ENCODE measurements at regions not wholly inside any gene's neighbourhood (a gene's known extent, or its start where the extent isn't known, plus 50 kb on each side); places are given as distances from the start of the nearest gene placed in this dataset.
"Not testable (repeated sequence)": the region's sequence is repeated elsewhere in the genome, so short reads cannot be mapped to it uniquely, and the experiment has no call there.

GRCh38 chr21:25457411-25457810, 149.9 kb downstream of the MRPL39 start:
- peaks cover 0 to 5% (median 0%) of the 10 kb centered on the region in 11 experiments; a peak in 2 of 22 replicates for H3K9me3 ChIP-seq (replicated peaks in 1 of 11)
- peak overlapping the region; percentile 46 to 85 (median 74); a peak in 21 of 22 replicates for H3K27ac ChIP-seq
- H3K36me3 ChIP-seq: no peaks in the 10 kb centered on the region
- H3K27me3 ChIP-seq: no peaks in the 10 kb centered on the region
- H3K9ac ChIP-seq: peak overlapping the region in 2 of 11 experiments; percentile 10 to 51; a peak in 2 of 22 replicates
- no peak overlapping the region for H3K4me3 ChIP-seq
- 0 out of 22 replicates have a peak, but pooled peaks of 1 of the 11 experiments have one; percentile 14 for TF ChIP-seq Cebpa-rat (IDR thresholded peaks at IDR 0.05)
- peaks cover 7 to 42% (median 21%) of the 10 kb centered on the region in 10 experiments for H3K4me1 ChIP-seq
- H3K4me2 ChIP-seq: peak overlapping the region in 9 of 11 experiments; percentile 3 to 72 (median 52); a peak in 12 of 22 replicates
- no peaks in the 10 kb centered on the region for H4K20me1 ChIP-seq

GRCh38 chr21:25456672-25457071, 150.6 kb downstream of the MRPL39 start:
- H3K4me1 ChIP-seq: peaks cover 7 to 42% (median 21%) of the 10 kb centered on the region in 10 experiments
- no peak overlapping the region for H3K4me3 ChIP-seq
- H3K9me3 ChIP-seq (replicated peaks in 1 of 11): peaks cover 0 to 5% (median 0%) of the 10 kb centered on the region in 11 experiments; a peak in 2 of 22 replicates
- H4K20me1 ChIP-seq: no peaks in the 10 kb centered on the region
- H3K27me3 ChIP-seq: no peaks in the 10 kb centered on the region
- H3K36me3 ChIP-seq: no peaks in the 10 kb centered on the region
- peak overlapping the region in 3 of 11 experiments; percentile 10 to 51 (median 41); a peak in 3 of 22 replicates for H3K9ac ChIP-seq
- no peak for TF ChIP-seq Cebpa-rat (IDR thresholded peaks at IDR 0.05)
- peak overlapping the region; percentile 3 to 72 (median 41); a peak in 16 of 22 replicates for H3K4me2 ChIP-seq
- H3K27ac ChIP-seq: peak overlapping the region in 10 of 11 experiments; percentile 41 to 85 (median 74); a peak in 17 of 22 replicates

GRCh38 chr21:25453524-25453923, 153.8 kb downstream of the MRPL39 start:
- no peaks in the 10 kb centered on the region for H3K27me3 ChIP-seq
- TF ChIP-seq Cebpa-rat (IDR thresholded peaks at IDR 0.05): no peak
- H3K9me3 ChIP-seq (replicated peaks in 1 of 11): peaks cover 10 to 18% (median 14%) of the 10 kb centered on the region in 11 experiments; a peak in 20 of 22 replicates
- peaks cover 7 to 25% (median 20%) of the 10 kb centered on the region in 10 experiments for H3K4me1 ChIP-seq
- no peaks in the 10 kb centered on the region for H4K20me1 ChIP-seq
- no peak overlapping the region for H3K4me2 ChIP-seq
- no peaks in the 10 kb centered on the region for H3K36me3 ChIP-seq
- H3K4me3 ChIP-seq: no peak overlapping the region
- H3K27ac ChIP-seq: no peak overlapping the region
- no peak overlapping the region for H3K9ac ChIP-seq

- no peaks in the 10 kb centered on the region for H4K20me1 ChIP-seq
- no peak overlapping the region for H3K4me3 ChIP-seq
- no peaks in the 10 kb centered on the region for H3K4me1 ChIP-seq
- peaks cover 10 to 23% (median 14%) of the 10 kb centered on the region in 11 experiments; a peak in 20 of 22 replicates for H3K9me3 ChIP-seq (replicated peaks in 1 of 11)
- no peak for TF ChIP-seq Cebpa-rat (IDR thresholded peaks at IDR 0.05)
- no peak overlapping the region for H3K4me2 ChIP-seq
- no peak overlapping the region for H3K27ac ChIP-seq
- H3K9ac ChIP-seq: no peak overlapping the region
- H3K27me3 ChIP-seq: no peaks in the 10 kb centered on the region
- no peaks in the 10 kb centered on the region for H3K36me3 ChIP-seq
These were observed 157.3 kb downstream of the MRPL39 start for GRCh38 chr21:25449950-25450349.

- H3K4me1 ChIP-seq: no peaks in the 10 kb centered on the region
- no peak overlapping the region for H3K27ac ChIP-seq
- peaks cover 0 to 35% (median 8%) of the 10 kb centered on the region in 11 experiments; a peak in 11 of 22 replicates for H3K9me3 ChIP-seq (replicated peaks in 1 of 11)
- no peaks in the 10 kb centered on the region for H3K27me3 ChIP-seq
- H4K20me1 ChIP-seq: no peaks in the 10 kb centered on the region
- TF ChIP-seq Cebpa-rat (IDR thresholded peaks at IDR 0.05): no peak
- no peak overlapping the region for H3K4me2 ChIP-seq
- no peak overlapping the region for H3K9ac ChIP-seq
- no peak overlapping the region for H3K4me3 ChIP-seq
- H3K36me3 ChIP-seq: no peaks in the 10 kb centered on the region
These were observed 165.4 kb downstream of the MRPL39 start for GRCh38 chr21:25441835-25442234.

- not testable (repeated sequence) for H3K27me3 ChIP-seq, H4K20me1 ChIP-seq, H3K4me3 ChIP-seq, H3K36me3 ChIP-seq, H3K27ac ChIP-seq, H3K4me2 ChIP-seq, H3K9ac ChIP-seq, H3K4me1 ChIP-seq
- peaks cover 0 to 18% (median 6%) of the 10 kb centered on the region in 11 experiments; a peak in 10 of 22 replicates for H3K9me3 ChIP-seq (replicated peaks in 1 of 11)
These were observed 169.8 kb downstream of the MRPL39 start for GRCh38 chr21:25437465-25437864.

- Histone ChIP-seq H4K20me1 (no peaks in the 10 kb centered on the region), H3K9ac (no peak overlapping the region), H3K36me3 (no peaks in the 10 kb centered on the region), H3K4me3 (no peak overlapping the region), H3K4me2 (no peak overlapping the region), H3K27ac (no peak overlapping the region), H3K4me1 (peaks cover 13 to 21% (median 19%) of the 10 kb centered on the region in 10 experiments), H3K27me3 (no peaks in the 10 kb centered on the region), H3K9me3 (replicated peaks in 1 of 11) (no peaks in the 10 kb centered on the region)
- no peak for TF ChIP-seq Cebpa-rat (IDR thresholded peaks at IDR 0.05)
These were observed 178.7 kb downstream of the MRPL39 start for GRCh38 chr21:25428537-25428936.

- Histone ChIP-seq H3K36me3 (no peaks in the 10 kb centered on the region), H3K4me3 (no peak overlapping the region), H3K9me3 (replicated peaks in 1 of 11) (no peaks in the 10 kb centered on the region), H3K4me2 (no peak overlapping the region), H3K27me3 (no peaks in the 10 kb centered on the region), H3K27ac (no peak overlapping the region), H3K4me1 (peaks cover 18 to 28% (median 25%) of the 10 kb centered on the region in 10 experiments), H4K20me1 (no peaks in the 10 kb centered on the region), H3K9ac (no peak overlapping the region)
- TF ChIP-seq Cebpa-rat (IDR thresholded peaks at IDR 0.05): no peak
These were observed 179.5 kb downstream of the MRPL39 start for GRCh38 chr21:25427828-25428227.

- H3K4me1 ChIP-seq: peaks cover 25 to 40% (median 32%) of the 10 kb centered on the region in 10 experiments
- no peaks in the 10 kb centered on the region for H3K27me3 ChIP-seq
- H3K4me3 ChIP-seq: no peak overlapping the region
- no peak overlapping the region for H3K9ac ChIP-seq
- no peak overlapping the region for H3K4me2 ChIP-seq
- no peaks in the 10 kb centered on the region for H3K9me3 ChIP-seq (replicated peaks in 1 of 11)
- H4K20me1 ChIP-seq: no peaks in the 10 kb centered on the region
- H3K36me3 ChIP-seq: no peaks in the 10 kb centered on the region
- no peak for TF ChIP-seq Cebpa-rat (IDR thresholded peaks at IDR 0.05)
- no peak overlapping the region for H3K27ac ChIP-seq
These were observed 180.7 kb downstream of the MRPL39 start for GRCh38 chr21:25426580-25426979.

GRCh38 chr21:25425156-25425555, 182.1 kb downstream of the MRPL39 start:
- H3K4me1 ChIP-seq: peaks cover 33 to 50% (median 40%) of the 10 kb centered on the region in 10 experiments
- peak overlapping the region; percentile 12 to 74 (median 62); a peak in 18 of 22 replicates for H3K4me2 ChIP-seq

More at GRCh38 chr21:25425156-25425555, 182.1 kb downstream of the MRPL39 start:
- Histone ChIP-seq H3K27ac (no peak overlapping the region), H3K27me3 (no peaks in the 10 kb centered on the region), H4K20me1 (no peaks in the 10 kb centered on the region), H3K36me3 (no peaks in the 10 kb centered on the region), H3K9me3 (replicated peaks in 1 of 11) (no peaks in the 10 kb centered on the region), H3K9ac (no peak overlapping the region), H3K4me3 (no peak overlapping the region)
- no peak for TF ChIP-seq Cebpa-rat (IDR thresholded peaks at IDR 0.05)

All from BLaER1 treated with 17β-estradiol and CSF1 and Interleukin-3, amounts not matched to agents 10 nM and 100 nM (cell line).